ENCODE measurements at regions not wholly inside any gene's neighbourhood (a gene's known extent, or its start where the extent isn't known, plus 50 kb on each side); places are given as distances from the start of the nearest gene placed in this dataset.
"Not testable (repeated sequence)": the region's sequence is repeated elsewhere in the genome, so short reads cannot be mapped to it uniquely, and the experiment has no call there.

DNA sequence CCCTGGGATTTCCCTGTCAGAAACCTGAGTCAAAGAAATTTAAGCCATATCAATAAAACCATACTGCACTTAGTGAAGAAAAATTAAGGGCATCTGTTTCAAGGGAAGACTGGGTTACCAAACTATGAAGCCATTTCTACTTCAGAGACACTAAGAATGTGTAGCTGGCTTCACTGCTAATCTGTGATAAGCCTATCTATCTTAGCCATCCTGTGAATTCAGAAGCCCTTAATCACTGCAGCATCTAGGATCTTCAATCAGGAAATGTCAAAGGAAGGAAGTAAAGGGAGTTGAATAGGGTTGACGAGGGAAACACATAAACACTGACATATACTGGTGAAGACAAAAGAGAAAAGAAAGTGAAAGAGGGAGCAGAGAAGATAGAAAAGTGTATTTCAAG lies 777.6 kb upstream of the DIAPH2 start:
- Histone ChIP-seq H3K36me3 (no peaks in the 10 kb centered on the region), H3K27ac (no peak overlapping the region), H3K9me3 (replicated peaks) (no peaks in the 10 kb centered on the region), H3K4me3 (no peak overlapping the region), H3K4me1 (no peaks in the 10 kb centered on the region), H3K27me3 (no peaks in the 10 kb centered on the region)
- no peak for DNase-seq

- Histone ChIP-seq H3K27me3 (no peaks in the 10 kb centered on the region), H3K27ac (no peak overlapping the region), H3K9me3 (replicated peaks) (no peaks in the 10 kb centered on the region), H3K4me1 (no peaks in the 10 kb centered on the region), H3K36me3 (no peaks in the 10 kb centered on the region), H3K4me3 (no peak overlapping the region)
- no peak for DNase-seq
Measured at GRCh38 chrX:95911062-95911461, 773.6 kb upstream of the DIAPH2 start.

- H3K4me3 ChIP-seq: no peak overlapping the region
- no peak overlapping the region for H3K27ac ChIP-seq
- no peaks in the 10 kb centered on the region for H3K4me1 ChIP-seq
- DNase-seq: no peak
- no peaks in the 10 kb centered on the region for H3K36me3 ChIP-seq
- H3K27me3 ChIP-seq: no peaks in the 10 kb centered on the region
- no peaks in the 10 kb centered on the region for H3K9me3 ChIP-seq (replicated peaks)
Measured at GRCh38 chrX:95919605-95920004, 765.0 kb upstream of the DIAPH2 start.

- no peak overlapping the region for H3K4me3 ChIP-seq
- no peak for DNase-seq
- H3K27ac ChIP-seq: no peak overlapping the region
Measured at GRCh38 chrX:95945528-95945927, 739.1 kb upstream of the DIAPH2 start.

GRCh38 chrX:95949588-95949987 lies 735.1 kb upstream of the DIAPH2 start:
- no peak overlapping the region for H3K4me3 ChIP-seq
- DNase-seq: no peak
- H3K9me3 ChIP-seq (replicated peaks): no peaks in the 10 kb centered on the region
- H3K36me3 ChIP-seq: no peaks in the 10 kb centered on the region
- no peaks in the 10 kb centered on the region for H3K4me1 ChIP-seq
- no peak overlapping the region for H3K27ac ChIP-seq
- no peaks in the 10 kb centered on the region for H3K27me3 ChIP-seq

More at GRCh38 chrX:95945528-95945927, 739.1 kb upstream of the DIAPH2 start:
- Histone ChIP-seq H3K4me1 (no peaks in the 10 kb centered on the region), H3K36me3 (no peaks in the 10 kb centered on the region), H3K27me3 (no peaks in the 10 kb centered on the region), H3K9me3 (replicated peaks) (no peaks in the 10 kb centered on the region)

GRCh38 chrX:95950679-95951078 lies 734.0 kb upstream of the DIAPH2 start:
- H3K4me1 ChIP-seq: no peaks in the 10 kb centered on the region
- H3K27ac ChIP-seq: no peak overlapping the region
- H3K27me3 ChIP-seq: no peaks in the 10 kb centered on the region
- H3K36me3 ChIP-seq: no peaks in the 10 kb centered on the region
- H3K9me3 ChIP-seq (replicated peaks): no peaks in the 10 kb centered on the region
- no peak overlapping the region for H3K4me3 ChIP-seq
- no peak for DNase-seq

- no peak overlapping the region for H3K27ac ChIP-seq
- H3K36me3 ChIP-seq: no peaks in the 10 kb centered on the region
- no peak for DNase-seq
- no peak overlapping the region for H3K4me3 ChIP-seq
- H3K4me1 ChIP-seq: no peaks in the 10 kb centered on the region
- H3K9me3 ChIP-seq (replicated peaks): no peaks in the 10 kb centered on the region
- H3K27me3 ChIP-seq: no peaks in the 10 kb centered on the region
Measured at GRCh38 chrX:95953564-95953963, 731.1 kb upstream of the DIAPH2 start.

DNA sequence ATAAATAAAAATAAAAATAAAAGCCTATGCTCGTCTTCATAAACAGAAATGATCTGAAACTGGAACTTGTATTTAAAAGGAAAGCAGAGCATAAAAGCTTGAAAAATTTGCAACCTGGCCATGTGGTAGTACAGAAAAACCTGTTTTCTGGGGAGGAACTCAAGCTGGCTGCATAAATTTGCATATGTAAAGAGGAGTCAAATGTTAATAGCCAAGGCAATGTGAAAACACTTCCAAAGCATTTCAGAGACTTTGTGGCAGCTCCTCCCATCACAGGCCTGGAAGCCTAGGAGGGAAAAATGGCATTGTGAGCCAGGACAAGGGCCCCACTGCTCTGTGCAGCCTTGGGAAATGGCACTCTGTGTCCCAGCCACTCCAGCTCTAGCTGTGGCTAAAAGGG lies 727.9 kb upstream of the DIAPH2 start:
- H3K27me3 ChIP-seq: no peaks in the 10 kb centered on the region
- no peaks in the 10 kb centered on the region for H3K36me3 ChIP-seq
- no peaks in the 10 kb centered on the region for H3K4me1 ChIP-seq
- DNase-seq: no peak
- H3K9me3 ChIP-seq (replicated peaks): no peaks in the 10 kb centered on the region
- H3K27ac ChIP-seq: no peak overlapping the region
- no peak overlapping the region for H3K4me3 ChIP-seq

DNA sequence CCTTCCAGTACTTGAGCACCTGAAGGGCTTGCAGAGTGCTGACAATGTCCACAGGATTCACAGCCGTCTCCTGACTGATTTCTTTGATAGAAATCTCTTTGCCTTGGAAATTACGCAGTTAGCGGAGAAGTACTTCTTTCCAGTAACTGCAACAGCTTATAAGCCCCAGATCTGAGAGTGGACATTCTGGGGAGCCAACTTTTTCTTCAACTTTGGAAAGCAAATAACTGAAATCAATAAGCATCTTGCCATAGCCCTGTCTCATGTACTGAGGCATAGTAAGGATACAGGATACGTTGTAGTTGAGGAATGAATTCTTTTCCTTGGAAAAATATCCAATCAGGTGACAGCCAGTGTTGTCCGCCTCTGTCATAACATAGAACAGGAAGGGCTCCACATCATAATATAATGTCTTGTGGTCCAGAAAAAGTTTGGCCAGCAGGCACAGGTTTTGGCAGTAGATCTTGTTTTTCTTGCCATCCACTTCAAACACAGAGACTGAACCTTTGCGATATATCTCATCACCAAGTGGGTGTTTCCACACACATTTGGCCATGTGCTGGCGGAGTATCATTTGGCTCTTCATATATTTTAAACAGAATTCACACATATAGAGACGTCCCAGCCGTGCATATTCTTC lies 711.1 kb upstream of the DIAPH2 start:
- not testable (repeated sequence) for DNase-seq; H3K4me3 ChIP-seq; H3K4me1 ChIP-seq; H3K36me3 ChIP-seq; H3K9me3 ChIP-seq (replicated peaks); H3K27me3 ChIP-seq; H3K27ac ChIP-seq

GRCh38 chrX:95974096-95974470 lies 710.6 kb upstream of the DIAPH2 start:
- no peak for DNase-seq
- Histone ChIP-seq H3K27me3 (no peaks in the 10 kb centered on the region), H3K4me1 (no peaks in the 10 kb centered on the region), H3K9me3 (replicated peaks) (no peaks in the 10 kb centered on the region), H3K27ac (no peak overlapping the region), H3K4me3 (no peak overlapping the region), H3K36me3 (no peaks in the 10 kb centered on the region)

GRCh38 chrX:95974890-95975289 lies 709.8 kb upstream of the DIAPH2 start:
- no peaks in the 10 kb centered on the region for H3K27me3 ChIP-seq
- H3K27ac ChIP-seq: no peak overlapping the region
- H3K4me1 ChIP-seq: no peaks in the 10 kb centered on the region
- no peak for DNase-seq
- H3K9me3 ChIP-seq (replicated peaks): no peaks in the 10 kb centered on the region
- no peak overlapping the region for H3K4me3 ChIP-seq
- no peaks in the 10 kb centered on the region for H3K36me3 ChIP-seq

- no peaks in the 10 kb centered on the region for H3K27me3 ChIP-seq
- no peaks in the 10 kb centered on the region for H3K9me3 ChIP-seq (replicated peaks)
- H3K36me3 ChIP-seq: no peaks in the 10 kb centered on the region
- no peak for DNase-seq
- H3K4me1 ChIP-seq: no peaks in the 10 kb centered on the region
- H3K4me3 ChIP-seq: no peak overlapping the region
- H3K27ac ChIP-seq: no peak overlapping the region
Measured at GRCh38 chrX:95995583-95995982, 689.1 kb upstream of the DIAPH2 start.

- Histone ChIP-seq H3K9me3 (replicated peaks) (no peaks in the 10 kb centered on the region), H3K4me1 (no peaks in the 10 kb centered on the region), H3K36me3 (no peaks in the 10 kb centered on the region), H3K4me3 (no peak overlapping the region), H3K27ac (no peak overlapping the region), H3K27me3 (no peaks in the 10 kb centered on the region)
- no peak for DNase-seq
Measured at GRCh38 chrX:95996294-95996693, 688.3 kb upstream of the DIAPH2 start.

DNA sequence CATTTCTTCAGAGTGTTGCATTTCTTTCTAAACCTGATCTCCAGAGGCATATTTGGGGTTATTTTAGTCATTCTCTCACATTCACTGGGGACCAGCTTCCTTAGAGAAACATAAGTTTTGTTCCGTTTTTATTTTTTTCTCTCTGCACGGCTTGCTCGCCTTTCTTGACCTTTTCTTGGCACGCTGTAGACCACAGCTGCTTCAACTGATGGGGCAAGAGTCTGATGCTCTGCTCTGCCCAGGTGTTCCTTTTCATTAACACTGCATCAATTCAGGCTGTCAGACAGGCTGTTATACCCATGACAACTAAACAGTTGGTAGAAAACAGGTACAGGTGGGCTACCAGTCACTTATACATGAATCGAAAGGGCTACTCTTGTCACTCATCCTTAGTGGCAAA lies 682.2 kb upstream of the DIAPH2 start:
- Histone ChIP-seq H3K27ac (no peak overlapping the region), H3K27me3 (no peaks in the 10 kb centered on the region), H3K4me1 (no peaks in the 10 kb centered on the region), H3K9me3 (replicated peaks) (no peaks in the 10 kb centered on the region), H3K36me3 (no peaks in the 10 kb centered on the region), H3K4me3 (no peak overlapping the region)
- DNase-seq: no peak

DNA sequence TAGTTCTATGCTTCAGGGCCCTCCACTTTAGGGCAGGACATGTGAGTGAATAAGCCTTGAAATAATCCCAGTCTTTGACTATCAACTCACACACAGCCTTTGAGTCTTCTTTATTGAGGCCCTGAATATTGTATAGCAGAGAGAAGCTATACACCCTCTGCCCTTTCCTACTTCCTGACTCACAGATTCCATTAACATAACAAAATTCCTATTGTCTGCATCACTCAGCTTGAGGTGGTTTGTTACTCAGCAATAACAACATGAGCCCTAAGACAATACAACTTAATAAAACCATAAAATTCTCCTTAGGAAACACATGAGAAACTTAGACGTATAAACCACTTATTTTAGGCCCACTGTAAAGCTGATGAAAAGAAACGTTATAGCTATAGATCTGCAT lies 680.3 kb upstream of the DIAPH2 start:
- no peak overlapping the region for H3K27ac ChIP-seq
- H3K36me3 ChIP-seq: no peaks in the 10 kb centered on the region
- no peak overlapping the region for H3K4me3 ChIP-seq
- H3K9me3 ChIP-seq (replicated peaks): no peaks in the 10 kb centered on the region
- no peaks in the 10 kb centered on the region for H3K27me3 ChIP-seq
- no peaks in the 10 kb centered on the region for H3K4me1 ChIP-seq
- no peak for DNase-seq

- H3K9me3 ChIP-seq (replicated peaks): no peaks in the 10 kb centered on the region
- H3K27ac ChIP-seq: no peak overlapping the region
- H3K4me3 ChIP-seq: no peak overlapping the region
- DNase-seq: no peak
- H3K27me3 ChIP-seq: no peaks in the 10 kb centered on the region
- H3K4me1 ChIP-seq: no peaks in the 10 kb centered on the region
- no peaks in the 10 kb centered on the region for H3K36me3 ChIP-seq
Measured at GRCh38 chrX:96006281-96006680, 678.4 kb upstream of the DIAPH2 start.

Measured in SJCRH30 (cell line).